GM21515 (cell line): ENCODE measurements at regions not wholly inside any gene's neighbourhood (a gene's known extent, or its start where the extent isn't known, plus 50 kb on each side); places are given as distances from the start of the nearest gene placed in this dataset.

Experiments
- ATAC-seq: cut with Tn5 transposase; IDR thresholded peaks from one replicate; pipeline ENCODE4 v1.9.1; 2021; ENCODE audit not compliant: unreplicated experiment

- no peak for ATAC-seq
Measured at GRCh38 chr4:64495946-64496345, 86.7 kb upstream of the TECRL start.

GRCh38 chr4:64489628-64490027 is 80.4 kb upstream of the TECRL start:
- ATAC-seq, result no peak

- no peak for ATAC-seq
Measured at GRCh38 chr4:64479338-64479737, 70.1 kb upstream of the TECRL start.

GRCh38 chr4:64477127-64477526 is 67.9 kb upstream of the TECRL start:
- no peak for ATAC-seq

- ATAC-seq, result no peak
Measured at GRCh38 chr4:64465263-64465662, 56.0 kb upstream of the TECRL start.

- ATAC-seq, result no peak
Measured at GRCh38 chr4:64464581-64464980, 55.3 kb upstream of the TECRL start.
